Ectodermal cell (in vitro differentiated cells): ENCODE measurements at regions not wholly inside any gene's neighbourhood (a gene's known extent, or its start where the extent isn't known, plus 50 kb on each side); places are given as distances from the start of the nearest gene placed in this dataset.

Source experiments
- H3K27ac ChIP-seq: 2 replicates; pipeline ENCODE4 v1.7.0; 2013; ENCODE audit warnings: mild to moderate bottlenecking, low read depth, low read length; ENCODE audit not compliant: insufficient read depth, poor library complexity, severe bottlenecking
- H3K27me3 ChIP-seq: 2 replicates; pipeline ENCODE4 v1.7.0; 2013; ENCODE audit warnings: mild to moderate bottlenecking, low read length; ENCODE audit not compliant: insufficient read depth, control insufficient read depth, poor library complexity, severe bottlenecking
- H3K36me3 ChIP-seq: one replicate; pipeline ENCODE4 v1.7.0; 2013; ENCODE audit warnings: low read length; ENCODE audit not compliant: control insufficient read depth, insufficient read depth
- H3K4me1 ChIP-seq: one replicate; pipeline ENCODE4 v1.7.0; 2013; ENCODE audit warnings: low read length; ENCODE audit not compliant: control insufficient read depth, insufficient read depth
- H3K4me3 ChIP-seq: 2 replicates; pipeline ENCODE4 v1.7.0; 2013; ENCODE audit warnings: low read depth, low read length, control low read depth; ENCODE audit not compliant: insufficient read depth
- H3K9me3 ChIP-seq: 2 replicates; pipeline ENCODE4 v1.7.0; 2013; ENCODE audit warnings: mild to moderate bottlenecking, low read length, moderate library complexity; ENCODE audit not compliant: control insufficient read depth
- WGBS, 2 experiments: methylation state at CpG; one replicate each; pipeline ENCODE4 v1.1.7; 2013; ENCODE audit warnings: missing lambda C conversion rate in 2 of 2; 5-methylcytosine and 5-hydroxymethylcytosine counted together

DNA sequence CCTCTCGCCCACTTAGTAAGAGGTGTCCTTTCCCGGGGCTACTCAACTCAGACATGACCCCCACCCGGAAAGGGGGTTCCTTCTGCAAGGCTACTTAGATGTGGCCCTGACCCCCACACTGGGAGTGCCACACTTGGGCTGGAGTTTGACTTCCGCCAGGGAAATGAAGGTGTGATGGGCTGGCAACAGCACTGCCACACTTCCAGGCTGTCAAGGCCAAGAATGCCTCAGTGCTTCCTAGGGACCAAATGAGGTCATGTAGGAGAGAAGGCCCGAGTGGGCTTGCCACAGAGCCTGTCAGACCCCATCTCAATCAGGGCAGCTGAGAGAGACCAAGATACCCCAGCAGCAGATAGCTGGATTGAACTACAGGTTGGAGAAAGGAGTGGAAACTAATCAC is 55.5 kb downstream of the DRD1 start:
- H3K27me3 ChIP-seq: no peaks in the 10 kb centered on the region
- 91 to 92% methylated on average over 5 of the region's 5 CpGs for WGBS, 2 experiments
- H3K36me3 ChIP-seq: no peaks in the 10 kb centered on the region
- H3K4me1 ChIP-seq: no peaks in the 10 kb centered on the region
- H3K4me3 ChIP-seq: no peak overlapping the region
- no peak overlapping the region for H3K27ac ChIP-seq
- H3K9me3 ChIP-seq: no peaks in the 10 kb centered on the region

DNA sequence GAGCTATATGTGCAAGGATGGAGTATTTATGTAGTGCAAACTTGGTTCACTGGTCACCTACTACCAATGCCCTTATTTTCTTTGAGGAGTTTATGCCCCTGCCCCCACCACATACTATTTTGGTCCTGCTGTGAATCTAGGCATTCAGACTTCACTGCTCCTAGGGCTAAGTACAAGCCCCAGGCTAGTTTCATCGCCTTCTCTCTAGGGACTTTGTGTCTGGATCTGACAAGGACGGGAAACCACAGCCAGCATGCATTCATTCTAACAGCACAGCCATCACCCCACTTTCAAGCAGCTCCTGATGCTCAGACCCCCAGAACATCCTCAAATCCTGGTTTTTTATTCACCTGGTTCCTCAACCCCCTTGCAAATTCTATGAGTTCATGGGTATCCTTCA is 56.8 kb downstream of the DRD1 start:
- H3K4me1 ChIP-seq: no peaks in the 10 kb centered on the region
- WGBS, 2 experiments: 28 to 30% methylated on average over 2 of the region's 2 CpGs
- no peak overlapping the region for H3K27ac ChIP-seq
- H3K4me3 ChIP-seq: no peak overlapping the region
- no peaks in the 10 kb centered on the region for H3K9me3 ChIP-seq
- no peaks in the 10 kb centered on the region for H3K36me3 ChIP-seq
- no peaks in the 10 kb centered on the region for H3K27me3 ChIP-seq

DNA sequence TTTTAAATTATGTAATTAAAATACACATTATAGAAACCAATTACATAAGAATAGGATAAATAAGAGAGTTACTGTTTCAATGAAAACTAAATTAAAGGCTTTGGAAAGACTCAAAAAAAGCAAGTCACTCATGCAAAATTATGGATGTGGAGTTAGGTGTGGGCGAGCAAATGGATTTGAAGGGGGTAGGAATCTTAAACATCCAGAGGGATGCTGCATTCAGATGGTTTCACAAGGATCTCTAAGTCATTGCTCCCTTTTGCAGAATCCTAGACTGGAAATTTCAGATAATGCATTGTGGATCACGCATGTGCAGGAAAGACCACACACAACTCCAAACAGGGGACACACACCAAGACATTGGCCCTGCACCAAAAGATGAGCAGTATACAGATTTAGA is 57.5 kb downstream of the DRD1 start:
- H3K4me3 ChIP-seq: no peak overlapping the region

GRCh38 chr5:175385691-175386362 is 58.2 kb downstream of the DRD1 start:
- no peaks in the 10 kb centered on the region for H3K27me3 ChIP-seq
- H3K9me3 ChIP-seq: no peaks in the 10 kb centered on the region
- H3K4me1 ChIP-seq: no peaks in the 10 kb centered on the region
- WGBS, 2 experiments: 93 to 94% methylated on average over 5 to 9 of the region's 9 CpGs
- no peak overlapping the region for H3K27ac ChIP-seq
- no peaks in the 10 kb centered on the region for H3K36me3 ChIP-seq
- H3K4me3 ChIP-seq: no peak overlapping the region

More for the DNA sequence above, 57.5 kb downstream of the DRD1 start:
- no peak overlapping the region for H3K27ac ChIP-seq
- no peaks in the 10 kb centered on the region for H3K27me3 ChIP-seq
- H3K36me3 ChIP-seq: no peaks in the 10 kb centered on the region
- 91 to 92% methylated on average over 1 to 2 of the region's 2 CpGs for WGBS, 2 experiments
- no peaks in the 10 kb centered on the region for H3K9me3 ChIP-seq
- H3K4me1 ChIP-seq: no peaks in the 10 kb centered on the region

DNA sequence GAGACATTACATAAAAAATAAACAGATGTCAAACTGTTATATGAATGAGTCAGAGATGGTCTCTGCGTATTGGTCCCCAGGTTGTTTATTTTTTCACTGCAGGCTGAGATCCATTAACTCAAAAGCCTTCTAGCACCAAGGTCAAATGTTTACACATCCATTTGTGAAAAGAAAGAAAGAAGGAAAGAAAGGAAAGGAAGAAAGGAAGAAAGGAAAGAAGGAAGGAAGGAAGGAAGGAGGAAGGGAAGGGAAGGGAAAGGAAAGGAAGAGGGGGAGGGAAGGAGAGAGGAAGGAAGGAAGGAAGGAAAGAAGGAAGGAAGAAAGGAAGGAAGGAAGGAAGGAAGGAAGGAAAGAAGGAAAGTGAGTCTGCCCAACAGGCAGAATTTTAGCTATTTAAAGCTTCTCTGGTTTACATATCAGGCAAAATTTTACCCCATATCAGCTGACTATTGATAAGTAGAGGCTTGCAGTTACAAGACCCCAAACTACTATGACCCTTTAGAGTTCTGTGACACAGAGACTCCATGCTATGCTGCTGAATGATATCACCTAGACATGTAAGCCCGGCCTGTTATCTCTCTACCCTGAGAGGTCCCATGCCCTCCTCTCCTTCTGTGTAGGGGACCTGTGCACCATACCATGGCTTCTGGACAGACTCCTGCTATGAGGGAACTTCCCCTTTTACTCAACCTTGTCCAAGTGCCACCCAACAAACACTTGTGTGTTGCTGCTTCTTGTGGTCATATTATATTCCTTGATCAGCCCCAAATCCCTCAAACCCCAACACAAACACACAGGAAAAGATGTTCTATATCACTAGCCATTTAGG is 59.0 kb downstream of the DRD1 start:
- Histone ChIP-seq H3K4me3 (no peak overlapping the region), H3K27me3 (no peaks in the 10 kb centered on the region), H3K36me3 (no peaks in the 10 kb centered on the region), H3K4me1 (no peaks in the 10 kb centered on the region), H3K9me3 (no peaks in the 10 kb centered on the region), H3K27ac (no peak overlapping the region)
- WGBS, 2 experiments: 88 to 89% methylated on average over 1 to 2 of the region's 2 CpGs

GRCh38 chr5:175383350-175383749 is 60.6 kb downstream of the DRD1 start:
- H3K4me1 ChIP-seq: no peaks in the 10 kb centered on the region
- H3K9me3 ChIP-seq: no peaks in the 10 kb centered on the region
- no peak overlapping the region for H3K4me3 ChIP-seq
- 72 to 79% methylated on average over 4 of the region's 4 CpGs for WGBS, 2 experiments
- H3K27ac ChIP-seq: no peak overlapping the region
- H3K27me3 ChIP-seq: no peaks in the 10 kb centered on the region
- H3K36me3 ChIP-seq: no peaks in the 10 kb centered on the region

- Histone ChIP-seq H3K4me3 (no peak overlapping the region), H3K9me3 (no peaks in the 10 kb centered on the region), H3K36me3 (no peaks in the 10 kb centered on the region), H3K27me3 (no peaks in the 10 kb centered on the region), H3K4me1 (no peaks in the 10 kb centered on the region), H3K27ac (no peak overlapping the region)
- 93 to 100% methylated on average over 1 of the region's 1 CpG for WGBS, 2 experiments
These were observed 61.8 kb downstream of the DRD1 start for GRCh38 chr5:175382171-175382570.

DNA sequence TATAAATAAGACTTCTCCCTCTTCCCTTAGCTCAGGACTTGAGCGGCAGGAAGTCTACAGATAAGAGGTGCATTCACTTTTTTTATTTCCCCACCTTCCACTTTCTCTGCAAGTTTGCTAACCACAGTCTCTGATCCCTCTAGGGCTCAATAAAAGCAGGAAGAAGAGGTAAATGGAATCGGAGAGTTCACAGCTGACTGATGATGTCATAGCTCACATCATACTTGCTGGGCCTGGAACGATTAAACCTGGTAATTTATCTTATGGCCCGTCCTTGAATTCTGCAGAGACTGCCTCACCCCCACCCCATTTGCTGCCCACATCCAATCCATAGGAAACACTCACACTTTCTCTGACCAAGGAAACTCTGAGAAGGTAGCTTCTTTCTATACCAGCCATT is 62.9 kb downstream of the DRD1 start:
- Histone ChIP-seq H3K4me3 (no peak overlapping the region), H3K27me3 (no peaks in the 10 kb centered on the region), H3K9me3 (no peaks in the 10 kb centered on the region), H3K4me1 (no peaks in the 10 kb centered on the region), H3K27ac (no peak overlapping the region), H3K36me3 (no peaks in the 10 kb centered on the region)
- 89 to 93% methylated on average over 4 of the region's 4 CpGs for WGBS, 2 experiments

GRCh38 chr5:175380701-175381100 is 63.3 kb downstream of the DRD1 start:
- H3K27me3 ChIP-seq: no peaks in the 10 kb centered on the region
- no peaks in the 10 kb centered on the region for H3K9me3 ChIP-seq
- no peaks in the 10 kb centered on the region for H3K4me1 ChIP-seq
- WGBS, 2 experiments: 100% methylated on average over 1 to 2 of the region's 2 CpGs
- no peak overlapping the region for H3K4me3 ChIP-seq
- no peak overlapping the region for H3K27ac ChIP-seq
- no peaks in the 10 kb centered on the region for H3K36me3 ChIP-seq

- no peaks in the 10 kb centered on the region for H3K36me3 ChIP-seq
- H3K4me3 ChIP-seq: no peak overlapping the region
- no peaks in the 10 kb centered on the region for H3K4me1 ChIP-seq
- no peaks in the 10 kb centered on the region for H3K9me3 ChIP-seq
- H3K27me3 ChIP-seq: no peaks in the 10 kb centered on the region
- H3K27ac ChIP-seq: no peak overlapping the region
- WGBS, 2 experiments: no CpG with 5 or more reads among the region's 1 CpG
These were observed 64.1 kb downstream of the DRD1 start for GRCh38 chr5:175379867-175380266.
